NCI-H187 treated with DMSO at 0.1 percent for 48 hours (cell line): ENCODE measurements at regions not wholly inside any gene's neighbourhood (a gene's known extent, or its start where the extent isn't known, plus 50 kb on each side); places are given as distances from the start of the nearest gene placed in this dataset.
A peak's percentile ranks its signal among the peaks of the same experiment; 100 is the strongest.
"Not testable (repeated sequence)": the region's sequence is repeated elsewhere in the genome, so short reads cannot be mapped to it uniquely, and the experiment has no call there.

Experiments
- DNase-seq: peaks from one replicate; lab custom pipeline; 2025; lab: John Stamatoyannopoulos, UW

DNA sequence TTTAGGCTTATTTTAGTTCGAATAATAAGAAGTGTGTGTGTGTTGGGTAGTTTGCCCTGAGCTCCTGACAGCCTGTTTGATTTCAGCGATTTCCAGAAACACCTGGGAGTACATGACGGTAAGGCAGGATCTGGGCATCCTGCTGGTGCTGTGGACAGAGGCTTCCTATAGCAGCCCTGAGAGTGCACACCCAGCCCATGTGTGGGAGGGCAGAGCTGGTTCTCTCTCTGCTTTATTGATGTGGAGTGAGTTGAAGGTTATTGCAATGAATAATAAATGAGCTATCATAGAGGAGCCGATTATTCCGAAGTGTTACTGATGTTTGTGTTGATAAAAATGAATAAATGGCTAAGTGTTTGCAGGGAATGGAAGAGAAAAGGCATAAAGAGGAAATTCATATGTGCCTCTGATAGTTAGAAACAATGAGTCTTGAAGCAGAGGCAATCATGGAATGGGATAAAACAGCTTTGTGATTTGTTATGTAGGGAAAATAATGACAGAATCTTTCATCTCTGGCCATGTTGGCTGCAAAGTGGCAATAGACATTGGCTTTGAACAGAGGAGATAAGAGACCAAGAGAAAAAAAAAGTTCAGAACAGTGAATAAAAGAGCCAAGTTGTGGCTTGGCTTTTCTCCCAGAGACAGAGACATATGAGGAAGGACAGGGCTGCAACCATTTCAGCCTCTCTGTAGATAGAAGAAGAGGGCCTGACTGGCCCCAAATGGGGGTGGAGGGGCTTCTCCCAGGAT, 166.2 kb upstream of the CHD6 start:
- no peak for DNase-seq

DNA sequence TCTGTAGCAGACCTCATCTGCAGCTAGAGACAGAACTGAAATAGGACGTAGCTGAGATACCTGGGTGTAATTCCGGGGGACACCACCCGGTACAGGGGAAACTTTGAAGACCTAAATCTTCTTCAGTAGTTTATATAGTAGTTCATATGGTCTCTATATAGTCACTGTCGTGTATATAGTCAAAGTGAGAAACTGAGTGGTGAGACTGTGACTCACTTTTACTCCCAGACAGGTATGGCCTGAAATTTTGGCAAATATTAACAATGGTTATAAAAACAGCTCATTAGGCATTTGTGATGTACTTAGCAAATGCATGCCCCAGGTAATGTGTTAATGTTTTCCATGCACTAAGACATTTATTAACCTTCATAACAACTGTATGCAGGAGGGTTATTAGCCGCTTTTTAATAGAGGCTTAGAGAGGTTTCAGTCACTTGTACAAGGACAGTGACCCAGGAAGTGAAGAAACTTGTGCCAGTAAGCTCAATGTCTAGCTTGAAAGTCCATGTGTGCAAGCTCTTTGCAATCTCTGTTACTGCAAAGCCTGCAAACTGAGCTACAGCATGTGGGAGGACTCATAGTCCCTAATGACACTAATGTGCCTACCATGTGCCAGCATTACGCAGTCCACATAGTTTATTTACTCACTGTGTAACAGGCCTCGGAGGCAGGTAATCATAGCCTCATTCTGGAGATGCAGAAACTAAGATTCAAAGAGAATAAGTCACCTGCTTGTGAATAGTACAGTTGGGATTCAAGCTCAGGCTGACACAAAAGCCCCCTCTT, 165.4 kb upstream of the CHD6 start:
- DNase-seq: no peak

DNA sequence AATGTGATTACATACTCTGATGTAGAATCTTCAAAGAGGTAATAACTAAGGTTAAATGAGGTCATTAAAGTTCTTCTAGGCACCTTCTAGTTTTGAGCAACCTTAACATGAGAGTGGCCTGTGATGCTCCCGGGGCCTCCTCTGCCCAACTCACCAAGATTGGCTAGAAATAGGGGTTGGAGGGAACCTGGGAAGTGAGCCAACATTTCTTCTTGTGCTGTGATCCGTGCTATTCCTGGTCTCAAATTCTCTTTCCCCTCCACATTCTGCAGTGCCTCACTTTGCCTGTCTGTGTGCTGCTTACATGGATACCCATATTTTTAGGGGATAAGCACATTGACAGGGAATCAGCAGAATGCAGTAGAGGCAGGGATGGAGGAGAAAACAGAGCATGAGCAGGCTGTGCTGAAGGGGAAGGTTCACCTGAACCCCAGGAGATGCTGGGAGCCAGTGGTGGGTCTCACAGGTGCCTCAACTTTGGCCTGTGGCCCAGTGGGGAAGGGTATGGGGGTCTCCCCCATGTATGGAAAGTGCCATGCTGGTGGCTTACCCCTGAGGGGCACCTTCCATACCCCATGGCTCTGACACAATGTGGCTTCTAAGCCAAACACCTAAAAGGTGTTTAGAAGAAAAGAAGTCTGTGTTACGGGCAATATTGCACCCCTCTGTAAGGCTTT, 164.7 kb upstream of the CHD6 start:
- no peak for DNase-seq

DNA sequence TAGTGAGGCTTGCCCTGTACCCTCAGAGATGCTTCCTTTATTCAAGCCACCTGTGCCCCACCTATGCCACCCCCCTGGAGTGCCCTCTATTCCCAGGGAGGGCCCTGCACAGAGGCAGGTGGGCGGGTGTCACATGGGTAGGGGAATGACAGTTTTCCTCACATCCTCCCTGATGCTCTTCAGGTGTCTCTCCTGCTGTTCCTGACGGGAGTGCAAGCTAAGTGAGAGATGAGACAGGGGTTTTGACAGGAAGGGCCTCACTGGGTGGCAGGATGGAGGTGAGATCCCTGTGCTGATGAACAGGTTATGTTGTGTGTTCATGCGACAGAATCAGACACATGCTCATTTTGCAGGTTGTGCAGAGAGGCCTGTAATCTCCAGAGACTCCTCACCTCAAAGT, 164.1 kb upstream of the CHD6 start:
- no peak for DNase-seq

DNA sequence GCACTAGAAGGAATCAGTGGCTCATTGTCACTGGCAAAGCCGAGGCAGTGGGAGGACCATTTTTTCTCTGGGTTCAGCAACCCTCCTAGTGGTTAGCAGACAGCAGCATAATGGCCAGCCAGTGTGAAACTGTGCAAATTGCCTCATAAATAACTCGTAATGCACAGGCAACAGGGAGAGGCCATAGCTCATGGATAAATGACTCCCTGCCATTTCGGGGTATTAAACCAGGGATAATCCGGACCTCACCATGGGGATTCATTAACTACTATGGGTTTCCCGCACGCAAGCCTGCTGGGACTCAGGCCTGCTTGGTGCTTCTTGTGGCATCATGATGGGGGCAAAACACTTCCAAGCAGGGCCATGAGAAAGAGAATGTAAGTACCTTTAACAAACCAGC, 158.2 kb upstream of the CHD6 start:
- DNase-seq: no peak

DNA sequence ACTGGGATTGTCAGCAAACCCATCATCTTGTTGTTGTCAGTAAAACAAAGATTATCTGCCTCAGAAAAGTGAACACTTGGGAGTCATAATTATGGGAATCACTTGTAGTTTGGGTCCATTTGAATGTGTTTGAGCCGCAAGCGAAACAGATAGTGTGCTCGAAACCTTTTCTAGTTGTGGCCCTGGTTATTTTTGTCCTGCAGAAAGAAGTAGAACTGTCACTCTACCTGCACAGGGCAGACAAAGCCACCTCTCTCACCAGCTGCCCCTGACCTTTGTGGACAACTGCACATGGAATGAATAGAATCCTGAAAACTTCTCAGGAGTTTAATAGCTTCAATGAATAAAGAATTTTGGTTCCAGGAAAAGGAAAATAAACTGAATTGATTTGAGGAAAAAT, 156.1 kb upstream of the CHD6 start:
- DNase-seq: no peak

DNA sequence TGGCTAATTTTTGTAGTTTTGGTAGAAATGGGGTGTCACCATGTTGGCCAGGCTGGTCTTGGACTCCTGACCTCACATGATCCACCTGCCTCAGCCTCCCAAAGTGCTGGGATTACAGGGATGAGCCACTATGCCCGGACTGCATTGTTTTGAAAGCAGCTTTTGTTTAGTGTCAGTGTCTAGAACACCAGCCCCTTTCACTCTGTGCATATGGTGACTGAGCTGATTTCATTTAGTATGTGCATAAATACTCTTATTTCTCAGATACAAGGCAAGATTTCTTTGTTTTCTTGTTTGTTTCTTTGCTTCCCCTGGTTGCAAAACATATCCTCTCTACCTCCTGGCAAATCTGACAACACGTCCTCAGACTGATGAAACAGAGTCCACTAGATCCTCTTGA, 152.8 kb upstream of the CHD6 start:
- DNase-seq: no peak

DNA sequence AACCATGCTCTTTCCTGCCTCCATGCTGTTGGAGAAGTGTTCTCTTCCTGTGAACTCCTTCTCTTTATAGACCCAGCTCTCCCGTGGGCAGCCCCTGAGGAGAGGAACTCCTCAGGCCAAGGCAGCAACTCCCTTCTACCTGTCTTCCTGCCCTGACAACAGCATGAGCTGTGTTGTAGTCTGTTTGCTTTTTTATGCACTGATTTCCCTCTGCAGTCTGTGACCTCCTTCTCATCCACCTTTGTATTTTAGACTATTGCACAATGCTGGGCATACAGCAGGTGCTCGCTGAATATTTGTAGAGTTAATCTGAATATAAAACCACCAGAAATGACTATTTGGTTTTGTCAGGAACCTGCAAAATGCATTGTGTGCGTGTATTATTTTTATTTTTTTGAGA, 152.2 kb upstream of the CHD6 start:
- DNase-seq: no peak

DNA sequence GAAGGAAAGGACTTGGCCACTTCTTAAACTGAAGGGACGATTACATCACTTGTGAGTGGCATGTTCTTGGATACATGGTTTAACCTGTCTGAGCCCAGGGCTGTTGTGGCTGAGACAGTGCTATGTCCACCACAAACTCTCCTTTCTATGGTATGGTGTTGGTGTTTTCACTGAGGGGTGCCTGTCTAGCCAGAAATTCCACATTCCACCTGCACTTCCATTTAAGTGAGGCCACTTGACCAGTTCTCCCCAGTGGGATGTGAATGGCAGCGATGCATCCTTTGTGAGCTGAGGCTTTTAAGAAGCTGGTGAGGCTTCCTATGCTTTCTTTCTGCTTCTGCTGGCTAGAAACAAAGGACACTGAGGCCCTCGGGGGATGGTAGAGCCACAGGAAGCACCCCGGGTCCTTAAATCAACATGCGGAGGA, 151.4 kb upstream of the CHD6 start:
- no peak for DNase-seq

DNA sequence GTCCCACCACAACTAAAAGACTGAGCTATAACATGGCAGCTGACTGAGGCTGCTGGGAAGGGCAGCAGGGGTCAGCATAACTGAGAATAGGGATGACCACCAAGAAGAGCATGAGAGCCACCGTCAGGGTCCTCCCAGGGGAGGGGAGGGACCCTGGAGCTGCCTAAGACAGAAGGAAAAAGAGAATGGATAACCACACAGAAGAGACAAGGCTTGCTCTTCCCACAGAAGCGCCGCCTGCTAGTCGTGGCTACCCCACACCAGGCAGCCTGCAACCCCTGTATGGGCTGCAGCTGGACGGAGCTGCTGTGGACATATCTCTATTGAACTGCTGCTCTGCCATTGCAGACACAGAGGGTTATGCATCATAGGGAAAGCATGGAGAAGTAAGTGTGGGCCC, 132.0 kb upstream of the CHD6 start:
- no peak for DNase-seq

DNA sequence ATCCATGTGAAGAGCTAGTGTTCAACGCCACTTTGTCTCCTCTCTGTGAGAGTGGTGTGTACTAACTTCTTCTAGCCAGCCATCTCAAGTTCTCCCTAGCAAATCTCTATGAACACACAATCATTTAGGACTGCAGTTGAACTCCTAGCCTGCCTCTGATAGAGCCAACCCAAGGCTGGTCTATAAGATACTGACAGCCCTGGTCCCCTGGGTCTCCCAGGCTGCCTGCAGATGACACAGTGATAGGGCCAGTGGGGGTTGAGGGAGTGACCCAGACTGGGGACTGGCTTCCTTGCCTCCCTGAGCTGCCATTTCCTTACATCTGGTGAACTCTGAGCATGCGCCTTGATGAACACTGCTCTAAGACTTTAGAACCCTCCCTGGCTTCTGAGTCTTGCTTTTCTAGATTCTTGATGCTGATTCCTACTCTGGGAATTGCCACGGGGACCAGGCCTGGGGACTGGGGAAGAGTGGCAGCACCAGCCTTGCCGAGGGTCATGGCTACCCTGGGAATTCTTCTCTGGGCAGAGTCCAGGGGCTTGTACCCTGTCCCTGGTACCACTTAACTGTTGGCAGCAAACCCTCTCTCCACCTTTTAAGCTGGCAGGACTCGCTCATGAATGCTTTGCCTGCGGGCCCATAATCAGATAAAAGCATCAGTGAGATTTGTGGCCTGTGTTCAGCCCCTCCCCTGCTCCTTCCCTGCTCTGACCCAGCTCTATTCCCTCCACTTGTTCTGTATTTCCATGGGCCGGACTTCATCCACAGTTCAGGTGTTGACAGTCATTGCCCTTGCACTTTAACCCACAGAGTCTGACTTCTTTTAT, 130.8 kb upstream of the CHD6 start:
- DNase-seq: no peak

DNA sequence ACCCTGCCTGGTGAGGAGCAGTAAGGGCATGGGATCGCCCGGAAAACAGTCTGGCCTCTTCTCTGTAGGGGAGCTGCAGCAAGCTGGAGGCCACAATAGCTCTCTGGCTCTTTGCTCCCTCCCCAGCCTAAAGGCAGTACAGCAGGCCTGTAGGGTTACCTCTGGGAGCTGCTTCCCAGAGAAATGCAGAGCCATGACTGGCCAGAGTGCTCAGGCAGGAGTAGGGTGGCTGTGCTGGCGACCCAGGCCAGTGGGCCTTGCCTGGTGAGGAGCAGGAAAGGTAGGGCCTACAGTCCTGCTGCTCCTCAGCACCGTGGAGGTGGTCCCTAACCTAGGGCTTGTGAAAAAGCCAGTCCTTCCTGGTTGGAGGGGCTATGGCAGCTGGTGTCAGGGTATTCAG, 129.9 kb upstream of the CHD6 start:
- DNase-seq: no peak

DNA sequence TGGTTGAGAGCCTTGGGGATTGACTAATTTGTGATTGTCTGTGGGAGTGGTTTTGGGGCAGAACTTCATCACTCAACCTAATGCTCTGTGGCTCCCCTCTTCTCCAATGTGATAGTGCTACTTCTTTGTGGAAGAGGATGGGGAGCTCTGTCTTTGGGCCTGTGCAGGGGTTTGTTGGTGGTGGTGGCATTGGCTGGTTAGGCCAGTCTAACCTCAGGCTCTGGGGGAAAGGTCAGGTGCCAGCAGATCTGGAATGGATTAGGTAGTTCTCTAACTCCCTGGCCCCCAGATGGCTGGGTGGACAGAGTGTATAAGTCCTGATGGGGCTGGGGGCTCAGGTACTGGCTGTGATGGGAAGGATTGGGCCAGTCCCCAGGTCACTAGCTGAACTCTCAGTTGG, 129.0 kb upstream of the CHD6 start:
- DNase-seq: no peak

DNA sequence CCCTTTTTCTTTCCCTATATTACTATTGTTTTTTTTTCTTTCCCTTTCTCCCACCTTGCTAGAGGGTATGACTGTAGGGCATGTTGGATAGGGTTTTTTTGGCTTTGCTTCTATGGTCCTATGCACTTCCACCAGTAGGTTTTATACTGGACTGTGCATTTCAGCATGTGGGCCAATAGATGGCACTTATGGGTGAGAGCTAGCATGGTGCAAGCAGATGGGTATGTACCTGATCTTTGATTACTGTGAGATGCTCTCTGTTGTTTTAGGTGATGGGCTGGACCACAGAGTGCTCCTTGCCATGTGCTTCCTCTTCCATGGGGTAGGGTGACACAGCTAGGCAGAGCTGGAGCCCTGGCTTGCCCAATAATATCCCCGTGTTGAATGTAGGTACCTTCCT, 128.5 kb upstream of the CHD6 start:
- no peak for DNase-seq

DNA sequence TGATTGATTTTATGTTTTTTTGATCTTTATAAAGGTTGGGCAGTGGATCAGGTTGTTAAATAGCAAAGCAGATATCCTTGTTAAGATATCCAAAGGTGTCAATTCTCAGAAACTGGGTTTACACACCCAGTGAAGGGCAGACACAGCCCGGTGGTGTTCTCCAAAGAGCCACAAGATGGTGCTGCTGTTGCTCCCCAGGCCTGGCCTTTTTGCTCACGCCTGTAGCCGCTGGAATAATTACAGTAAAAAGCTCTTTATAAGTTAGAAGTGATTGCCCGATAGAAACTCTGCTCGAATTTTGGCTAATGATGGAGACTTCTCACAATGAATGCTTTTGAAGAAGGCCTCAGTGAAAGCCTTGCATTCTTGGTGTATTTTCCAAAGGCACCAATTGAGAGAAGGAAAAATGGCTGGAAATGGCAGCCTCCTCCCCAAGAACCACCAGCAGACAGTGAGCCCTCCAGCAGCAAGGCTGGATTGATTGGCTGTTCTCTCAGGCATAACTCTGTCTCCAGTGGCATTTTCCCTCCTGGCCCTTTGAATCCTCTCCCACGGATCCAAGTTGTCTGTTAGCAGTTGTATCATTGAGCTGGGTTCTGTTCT, 120.5 kb upstream of the CHD6 start:
- no peak for DNase-seq

DNA sequence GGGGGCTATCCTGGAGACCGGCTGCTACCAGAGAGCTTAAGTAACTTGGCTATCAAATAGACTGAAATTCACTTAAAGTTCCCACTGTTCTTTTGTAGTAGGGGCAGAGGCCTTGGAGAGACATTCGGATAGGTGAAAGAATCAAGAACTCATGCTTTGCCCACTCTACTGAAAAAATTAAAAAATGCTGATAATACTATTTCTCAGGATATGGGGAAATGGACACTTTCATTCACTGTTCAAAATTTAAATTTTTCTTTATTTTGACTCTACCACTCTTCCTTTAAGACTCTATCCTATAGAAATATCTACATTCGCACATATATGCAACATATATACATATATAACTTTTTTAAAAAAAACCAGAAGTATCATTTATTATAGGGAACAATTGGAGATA, 117.8 kb upstream of the CHD6 start:
- no peak for DNase-seq

DNA sequence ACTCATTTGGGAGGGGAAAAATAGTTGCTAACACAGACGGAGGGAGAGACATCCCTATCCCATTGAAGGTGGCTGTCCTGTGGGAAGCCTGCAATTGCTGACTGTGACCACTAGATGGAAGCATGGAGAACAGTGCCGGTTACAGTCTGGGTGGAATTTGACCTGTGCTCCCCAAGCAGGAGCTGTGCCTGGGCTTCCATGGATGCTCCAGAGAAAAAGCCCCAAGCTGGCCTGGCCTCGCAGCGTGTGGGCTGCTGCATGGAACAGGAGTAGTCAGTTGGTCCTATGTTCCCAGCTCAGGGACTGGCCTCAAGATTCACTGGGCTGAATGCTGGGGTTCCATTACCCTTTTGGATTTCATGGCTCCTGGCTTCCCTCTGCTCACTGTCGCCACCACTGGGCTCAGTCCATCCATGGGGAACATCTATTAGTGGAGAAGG, 116.3 kb upstream of the CHD6 start:
- peak; percentile 13 for DNase-seq

DNA sequence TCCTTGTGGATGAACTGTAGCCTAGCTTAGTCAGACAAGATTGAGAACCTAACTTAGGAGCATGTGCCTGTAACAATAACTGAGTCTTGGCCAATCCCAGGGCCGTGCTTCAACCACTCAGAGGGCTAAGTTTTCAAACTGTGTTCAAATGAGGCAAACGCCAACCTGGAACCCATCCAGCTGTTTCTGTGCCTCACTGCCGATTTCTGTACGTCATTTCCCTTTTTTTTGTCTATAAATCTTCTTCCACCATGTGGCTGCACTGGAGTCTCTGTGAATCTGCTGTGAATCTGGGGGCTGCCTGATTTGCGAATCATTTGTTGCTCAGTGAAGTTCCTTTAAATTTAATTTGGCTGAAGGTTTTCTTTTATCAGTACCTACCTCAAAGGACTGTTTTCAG, 115.0 kb upstream of the CHD6 start:
- no peak for DNase-seq

DNA sequence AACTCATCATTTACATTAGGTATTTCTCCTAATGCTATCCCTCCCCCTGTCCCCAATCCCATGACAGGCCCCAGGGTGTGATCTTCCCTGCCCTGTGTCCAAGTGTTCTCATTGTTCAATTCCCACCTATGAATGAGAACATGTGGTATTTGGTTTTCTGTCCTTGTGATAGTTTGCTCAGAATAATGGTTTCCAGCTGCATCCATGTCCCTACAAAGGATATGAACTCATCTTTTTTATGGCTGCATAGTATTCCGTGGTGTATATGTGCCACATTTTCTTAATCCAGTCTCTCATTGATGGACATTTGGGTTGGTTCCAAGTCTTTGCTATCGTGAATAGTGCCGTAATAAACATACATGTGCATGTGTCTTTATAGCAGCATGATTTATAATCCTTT, 113.0 kb upstream of the CHD6 start:
- DNase-seq: not testable (repeated sequence)

DNA sequence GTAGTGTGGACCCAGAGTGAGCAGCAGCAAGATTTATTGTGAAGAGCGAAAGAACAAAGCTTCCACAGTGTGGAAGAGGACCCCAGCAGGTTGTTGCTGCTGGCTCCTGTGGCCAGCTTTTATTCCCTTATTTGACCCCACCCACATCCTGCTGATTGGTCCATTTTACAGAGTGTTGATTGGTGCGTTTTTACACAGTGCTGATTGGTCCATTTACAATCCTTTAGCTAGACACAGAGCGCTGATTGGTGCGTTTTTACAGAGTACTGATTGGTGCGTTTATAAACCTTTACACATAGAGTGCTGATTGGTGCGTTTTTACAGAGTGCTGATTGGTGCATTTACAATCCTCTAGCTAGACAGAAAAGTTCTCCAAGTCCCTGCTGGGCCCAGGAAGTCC, 109.5 kb upstream of the CHD6 start:
- DNase-seq: not testable (repeated sequence)

DNA sequence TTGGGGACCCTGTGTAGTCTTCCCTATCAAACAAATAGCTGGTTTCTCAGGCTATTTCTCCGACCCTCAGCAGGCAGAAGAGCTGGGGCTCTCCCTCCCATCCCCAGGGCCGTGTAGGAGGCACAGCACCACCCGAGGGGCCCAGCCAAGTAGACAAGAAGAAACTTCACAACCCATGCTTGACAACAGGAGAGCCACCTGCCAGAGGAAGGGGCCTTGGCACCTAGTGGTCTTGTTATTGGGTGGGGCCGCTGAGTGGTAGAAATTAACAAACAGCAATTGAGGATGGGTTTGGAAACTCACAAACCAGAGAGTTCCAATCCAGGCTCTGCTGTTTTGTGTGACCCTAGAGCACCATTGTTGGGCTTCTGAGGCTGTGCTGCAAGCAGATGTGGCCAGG, 108.5 kb upstream of the CHD6 start:
- no peak for DNase-seq

DNA sequence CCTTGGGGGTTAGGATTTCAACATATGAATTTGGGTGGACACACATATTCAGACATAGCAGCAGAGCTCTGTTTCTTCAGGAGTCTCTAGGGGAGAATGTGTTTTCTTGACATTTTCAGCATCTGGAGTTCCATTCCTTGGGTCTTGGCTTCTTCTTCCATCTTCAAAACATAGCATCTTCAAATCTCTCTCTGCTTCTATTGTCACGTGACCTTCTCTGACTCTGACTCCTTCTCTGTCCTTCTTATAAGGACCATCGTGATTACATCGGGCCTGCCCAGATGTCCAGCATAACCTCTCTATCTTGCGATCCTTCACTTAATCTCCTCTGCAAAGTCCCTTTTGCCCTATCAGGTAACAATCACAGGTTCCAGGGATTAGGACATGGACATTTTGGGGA, 101.0 kb upstream of the CHD6 start:
- DNase-seq: no peak
